ENCODE measurements at regions not wholly inside any gene's neighbourhood (a gene's known extent, or its start where the extent isn't known, plus 50 kb on each side); places are given as distances from the start of the nearest gene placed in this dataset.
"Not testable (repeated sequence)": the region's sequence is repeated elsewhere in the genome, so short reads cannot be mapped to it uniquely, and the experiment has no call there.

- TF ChIP-seq LEF1 (IDR thresholded peaks at IDR 0.05; ENCODE audit: borderline replicate concordance); SUZ12 (IDR thresholded peaks at IDR 0.05); SP1 (IDR thresholded peaks at IDR 0.05); NFRKB (IDR thresholded peaks at IDR 0.05); FOXM1 (IDR thresholded peaks at IDR 0.05; ENCODE audit: borderline replicate concordance); BHLHE40 (IDR thresholded peaks at IDR 0.05; ENCODE audit: borderline replicate concordance); TARDBP (IDR thresholded peaks at IDR 0.05); ELF4 (IDR thresholded peaks at IDR 0.05); PKNOX1 (IDR thresholded peaks at IDR 0.05); ARNT (IDR thresholded peaks at IDR 0.05); FOXK2 (IDR thresholded peaks at IDR 0.05); CTBP1 (IDR thresholded peaks at IDR 0.05; ENCODE audit: borderline replicate concordance): not testable (repeated sequence)
These were observed 139.8 kb downstream of the GOLGA6L22 start for GRCh38 chr15:22598552-22598951.

Data from HEK293T (cell line).